DMS 273 (cell line): ENCODE measurements at regions not wholly inside any gene's neighbourhood (a gene's known extent, or its start where the extent isn't known, plus 50 kb on each side); places are given as distances from the start of the nearest gene placed in this dataset.
"Not testable (repeated sequence)": the region's sequence is repeated elsewhere in the genome, so short reads cannot be mapped to it uniquely, and the experiment has no call there.

Source experiments
- DNase-seq: peaks from one replicate; lab custom pipeline; 2025; ENCODE audit not compliant: unreplicated experiment; lab: John Stamatoyannopoulos, UW

DNA sequence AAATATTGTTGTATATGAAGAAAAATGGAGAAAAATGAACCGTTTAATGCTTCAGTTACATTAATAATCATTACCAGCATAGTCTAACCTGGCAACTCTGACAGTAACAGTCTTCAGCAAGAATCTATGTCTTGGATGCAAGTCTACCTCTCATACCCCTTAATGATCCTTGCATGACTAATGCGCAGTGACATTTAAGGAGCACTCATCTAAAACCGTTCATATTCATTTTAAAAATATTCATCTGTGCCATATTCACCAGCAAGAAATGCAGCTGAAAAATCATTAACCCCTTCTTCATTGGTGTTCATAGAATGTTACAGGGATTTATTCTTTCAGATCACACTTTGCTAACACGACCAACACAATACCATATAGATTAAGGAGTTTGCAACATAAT is 227.2 kb upstream of the ASCC3 start:
- no peak for DNase-seq

DNA sequence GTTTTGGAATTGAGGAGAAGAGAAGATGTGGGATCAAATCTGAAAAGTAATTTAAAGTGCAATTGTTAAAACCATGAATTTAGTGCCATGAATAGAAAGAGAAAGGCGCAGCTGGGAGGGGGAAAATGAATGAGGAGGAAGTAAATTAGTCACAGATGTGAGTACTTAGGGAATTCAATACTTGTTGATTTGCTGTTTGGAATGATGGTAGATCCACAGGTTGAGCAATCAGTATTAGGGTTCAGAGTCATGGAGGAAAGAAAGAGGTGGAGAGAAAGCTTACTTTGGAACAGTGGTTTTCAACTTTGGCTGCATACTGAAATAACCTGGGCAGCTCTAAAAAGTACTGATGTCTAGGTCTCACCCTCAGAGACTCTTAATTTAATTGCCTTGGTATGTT is 229.7 kb upstream of the ASCC3 start:
- DNase-seq = no peak

- no peak for DNase-seq
Observed at GRCh38 chr6:101113468-101114260, 232.5 kb upstream of the ASCC3 start.

GRCh38 chr6:101114703-101115102 is 233.6 kb upstream of the ASCC3 start:
- DNase-seq = peak; percentile 74

- no peak for DNase-seq
Observed at GRCh38 chr6:101116337-101116736, 235.2 kb upstream of the ASCC3 start.

GRCh38 chr6:101117393-101118135 is 236.4 kb upstream of the ASCC3 start:
- DNase-seq = no peak

DNA sequence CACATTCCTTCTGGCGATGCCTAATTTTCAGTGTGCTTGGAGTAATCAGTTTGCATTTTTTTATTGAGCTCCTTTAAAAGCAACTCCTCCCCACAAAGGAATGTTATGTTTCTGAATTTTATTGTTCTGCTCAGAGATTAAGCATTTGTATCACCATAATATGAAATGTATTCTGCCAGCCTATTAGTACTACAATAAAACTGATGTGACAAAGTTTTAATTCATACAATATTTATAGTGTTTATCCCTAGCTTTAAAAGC is 236.9 kb upstream of the ASCC3 start:
- DNase-seq = no peak

DNA sequence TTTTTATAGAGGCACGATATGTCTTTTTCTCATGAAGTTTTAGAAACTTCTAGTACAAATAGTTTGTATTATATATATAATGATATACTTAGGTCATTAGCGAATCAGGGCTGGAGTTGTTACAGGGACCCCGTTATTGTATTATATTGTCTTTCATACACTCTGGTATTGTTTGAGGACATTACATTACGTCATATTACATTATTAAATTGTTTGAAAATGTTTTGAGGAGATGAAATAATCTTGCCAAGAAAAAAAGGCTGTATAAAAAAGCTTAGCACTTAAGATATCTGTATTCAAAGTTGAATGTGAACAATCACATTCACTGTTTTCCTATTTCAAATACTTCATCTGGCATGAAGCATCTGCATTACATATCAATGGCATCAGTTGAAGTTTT is 239.6 kb upstream of the ASCC3 start:
- DNase-seq = no peak

DNA sequence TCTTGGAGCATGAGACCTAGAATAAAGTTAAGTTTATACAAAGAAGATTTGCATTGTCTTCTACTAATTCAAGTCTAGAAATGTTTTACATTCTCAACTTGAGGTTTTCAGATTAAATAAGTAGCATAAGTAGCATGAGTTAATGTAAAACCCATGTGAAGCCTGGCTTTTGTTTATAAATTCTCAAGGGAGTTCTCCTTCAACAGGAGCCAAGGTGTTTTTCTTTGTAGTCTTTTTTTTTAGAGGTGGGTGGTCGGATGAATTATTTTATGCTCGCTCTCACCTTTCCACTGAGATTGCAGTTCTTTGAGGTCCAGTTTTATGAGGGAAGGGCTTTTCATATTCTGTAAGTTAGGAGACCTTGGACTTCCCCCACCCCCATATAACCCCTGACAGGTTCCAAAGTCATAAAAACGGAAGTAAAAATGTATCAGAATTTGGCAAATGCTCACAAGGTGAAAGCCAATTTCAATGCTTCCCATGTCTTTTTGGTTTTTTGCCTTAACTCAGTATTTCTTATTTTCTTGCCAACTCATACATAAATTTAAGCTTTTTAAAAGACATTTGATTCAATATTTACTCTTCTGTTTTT is 244.3 kb upstream of the ASCC3 start:
- DNase-seq = no peak

DNA sequence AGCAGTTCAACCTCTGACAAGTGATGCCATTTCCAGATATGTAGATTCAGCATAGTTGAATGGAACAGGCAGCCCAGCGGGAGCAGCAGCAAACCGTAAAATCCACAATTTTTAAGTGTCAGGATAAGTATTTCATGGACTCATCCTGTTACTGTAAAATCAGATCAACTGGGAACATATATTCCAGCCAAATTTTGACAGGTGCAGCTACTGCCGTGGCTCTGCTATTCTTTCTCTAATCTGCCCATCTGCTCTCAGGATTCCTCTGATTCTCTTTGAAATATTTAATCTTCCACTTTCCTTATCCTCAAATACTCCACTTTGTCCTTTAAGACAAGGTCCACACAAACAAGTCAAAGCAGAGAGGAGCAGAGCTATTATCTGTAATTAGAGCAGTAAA is 245.4 kb upstream of the ASCC3 start:
- peak; percentile 24 for DNase-seq

GRCh38 chr6:101129851-101130250 is 248.7 kb upstream of the ASCC3 start:
- no peak for DNase-seq

- DNase-seq = no peak
Observed at GRCh38 chr6:101146389-101146788, 247.1 kb upstream of the GRIK2 start.

DNA sequence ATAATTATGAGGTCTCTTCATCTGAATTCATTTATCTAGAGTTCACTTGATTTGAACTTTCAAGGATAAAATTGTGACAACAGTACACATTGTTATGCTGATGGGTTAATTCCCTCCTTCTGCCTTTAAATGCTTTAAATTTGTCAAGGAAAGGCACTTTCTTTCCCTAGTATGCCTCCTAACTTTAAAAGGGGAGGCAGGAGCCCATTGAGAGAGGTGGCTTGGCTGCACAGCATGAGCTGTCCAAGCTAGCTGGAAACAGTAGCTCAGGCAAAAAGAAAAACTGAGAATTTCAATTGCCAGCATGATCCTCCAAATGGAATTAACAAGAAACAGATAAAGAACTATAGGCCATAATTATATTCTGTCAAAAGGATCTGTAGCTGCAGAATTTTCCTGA is 243.3 kb upstream of the GRIK2 start:
- no peak for DNase-seq

GRCh38 chr6:101157638-101158037 is 235.9 kb upstream of the GRIK2 start:
- DNase-seq = not testable (repeated sequence)

DNA sequence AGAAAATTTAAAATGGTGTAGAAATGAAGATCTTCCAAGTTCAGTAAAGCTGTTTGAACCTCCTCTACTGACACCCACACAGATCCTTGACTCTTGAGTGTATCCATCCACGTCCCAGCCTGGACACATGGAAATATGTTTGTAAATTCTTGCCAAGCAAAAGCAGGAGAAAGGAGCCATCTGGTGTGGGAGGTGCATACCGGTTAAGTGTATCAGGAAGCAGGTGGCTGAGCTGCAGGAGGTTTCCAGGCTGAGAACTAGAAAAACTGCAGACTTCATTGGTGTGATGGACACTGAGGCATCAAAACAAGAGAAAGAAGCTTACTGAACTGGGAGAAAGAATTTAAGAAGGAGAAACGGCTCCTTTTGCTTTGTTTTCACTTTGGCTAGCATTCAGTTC is 229.9 kb upstream of the GRIK2 start:
- DNase-seq = peak; percentile 97

- DNase-seq = no peak
Observed at GRCh38 chr6:101167638-101168037, 225.9 kb upstream of the GRIK2 start.

DNA sequence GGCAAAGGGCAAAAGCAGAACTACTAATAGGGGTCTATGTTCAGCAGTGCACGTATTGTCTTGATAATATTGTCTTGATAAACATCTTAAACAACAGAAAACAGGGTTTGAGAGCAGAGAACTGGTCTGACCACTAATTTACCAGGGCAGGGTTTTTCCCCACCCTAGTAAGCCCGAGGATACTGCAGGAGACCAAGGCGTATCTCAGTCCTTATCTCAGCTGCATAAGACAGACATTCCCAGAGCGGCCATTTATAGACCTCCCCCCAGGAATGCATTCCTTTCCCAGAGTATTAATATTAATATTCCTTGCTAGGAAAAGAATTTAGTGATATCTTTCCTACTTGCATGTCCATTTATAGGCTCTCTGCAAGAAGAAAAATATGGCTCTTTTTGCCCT is 222.5 kb upstream of the GRIK2 start:
- DNase-seq = not testable (repeated sequence)

- no peak for DNase-seq
Observed at GRCh38 chr6:101178748-101179147, 214.8 kb upstream of the GRIK2 start.

- DNase-seq = no peak
Observed at GRCh38 chr6:101181006-101181405, 212.5 kb upstream of the GRIK2 start.

DNA sequence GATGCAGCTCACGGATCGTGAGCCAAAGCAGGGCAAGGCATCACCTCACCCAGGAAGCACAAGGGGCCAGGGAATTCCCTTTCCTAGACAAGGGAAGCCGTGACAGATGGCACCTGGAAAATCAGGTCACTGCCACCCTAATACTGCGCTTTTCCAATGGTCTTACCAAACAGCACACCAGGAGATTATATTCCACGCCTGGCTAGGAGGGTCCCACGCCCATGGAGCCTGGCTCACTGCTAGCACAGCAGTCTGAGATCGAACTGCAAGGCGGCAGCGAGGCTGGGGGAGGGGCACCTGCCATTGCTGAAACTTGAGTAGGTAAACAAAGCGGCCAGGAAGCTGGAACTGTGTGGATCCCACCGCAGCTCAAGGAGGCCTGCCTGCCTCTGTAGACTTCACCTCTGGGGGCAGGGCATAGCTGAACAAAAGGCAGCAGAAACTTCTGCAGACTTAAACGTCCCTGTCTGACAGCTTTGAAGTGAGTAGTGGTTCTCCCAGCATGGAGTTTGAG is 205.2 kb upstream of the GRIK2 start:
- DNase-seq = not testable (repeated sequence)

- no peak for DNase-seq
Observed at GRCh38 chr6:101195588-101195987, 197.9 kb upstream of the GRIK2 start.

- DNase-seq = no peak
Observed at GRCh38 chr6:101199441-101199840, 194.1 kb upstream of the GRIK2 start.
